ENCODE measurements at regions not wholly inside any gene's neighbourhood (a gene's known extent, or its start where the extent isn't known, plus 50 kb on each side); places are given as distances from the start of the nearest gene placed in this dataset.

- TF ChIP-seq CTCF (IDR thresholded peaks at IDR 0.05): no peak
- TF ChIP-seq POLR2A (IDR thresholded peaks at IDR 0.05): no peak
Measured at GRCh38 chr18:38074298-38074876, 508.8 kb upstream of the CELF4 start.
